ENCODE measurements at regions not wholly inside any gene's neighbourhood (a gene's known extent, or its start where the extent isn't known, plus 50 kb on each side); places are given as distances from the start of the nearest gene placed in this dataset.

GRCh38 chr6:126529637-126530362 is 189.9 kb downstream of the CENPW start:
- DNase-seq (ENCODE audit: low read depth) = no peak

- no peak for DNase-seq (ENCODE audit: low read depth)
Measured at GRCh38 chr6:126530775-126531174, 190.9 kb downstream of the CENPW start.

- DNase-seq (ENCODE audit: low read depth) = no peak
Measured at GRCh38 chr6:126531286-126531685, 191.4 kb downstream of the CENPW start.

DNA sequence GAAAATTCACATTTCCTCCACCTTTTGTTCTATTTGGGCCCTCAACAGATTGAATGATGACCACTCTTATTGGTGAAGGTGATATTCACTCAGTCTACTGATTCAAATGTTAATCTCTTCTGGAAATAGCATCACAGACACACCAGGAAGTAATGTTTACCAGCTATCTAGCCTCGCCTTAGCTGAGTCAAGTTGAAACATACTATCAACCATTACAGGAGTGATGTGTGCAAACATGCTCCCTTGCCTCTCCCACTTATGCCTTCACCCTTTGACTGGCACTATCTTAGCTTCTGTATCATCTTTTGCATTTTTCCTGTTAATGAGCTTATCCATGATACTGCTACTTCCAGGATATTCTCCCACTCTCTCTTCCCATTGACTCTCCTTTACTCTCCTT is 191.9 kb downstream of the CENPW start:
- DNase-seq (ENCODE audit: low read depth) = no peak

DNA sequence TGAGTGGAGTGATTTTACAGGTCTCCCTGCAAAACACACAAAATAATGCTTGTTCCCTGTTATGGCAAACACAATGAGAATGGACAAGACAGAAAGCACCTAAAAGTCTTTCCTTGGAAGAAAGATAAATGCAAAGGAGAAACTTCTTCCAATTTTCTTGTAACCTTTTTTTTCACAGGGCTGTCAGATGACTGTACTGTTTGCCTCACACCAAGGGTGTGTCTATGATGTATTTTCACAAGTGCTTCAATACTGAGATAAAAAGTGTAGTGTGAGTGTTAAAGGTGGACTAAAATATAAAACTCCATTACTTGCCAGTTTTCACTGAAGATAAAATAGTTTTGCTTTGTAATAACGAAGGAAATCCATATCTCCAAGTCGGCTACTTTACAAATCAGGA is 194.5 kb downstream of the CENPW start:
- no peak for DNase-seq (ENCODE audit: low read depth)

DNA sequence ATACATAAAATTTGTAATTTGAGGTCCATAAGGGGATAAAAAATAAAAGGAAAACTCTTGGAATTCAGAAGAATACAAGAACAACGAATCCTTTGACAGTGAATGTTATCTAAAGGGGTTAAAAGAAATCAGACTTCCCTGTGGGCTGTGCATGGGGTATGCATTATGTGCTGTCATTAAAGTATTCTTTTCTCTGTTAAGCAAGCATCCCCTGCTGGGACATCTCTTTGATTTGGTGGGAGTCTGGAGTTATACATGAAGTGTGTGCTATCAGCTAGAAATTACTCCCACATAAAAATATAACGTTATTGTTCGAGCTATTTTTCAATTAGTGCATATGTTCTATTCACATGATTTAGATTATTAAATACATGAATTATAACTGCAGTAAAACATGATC is 195.2 kb downstream of the CENPW start:
- no peak for DNase-seq (ENCODE audit: low read depth)

GRCh38 chr6:126535595-126535994 is 195.7 kb downstream of the CENPW start:
- no peak for DNase-seq (ENCODE audit: low read depth)

DNA sequence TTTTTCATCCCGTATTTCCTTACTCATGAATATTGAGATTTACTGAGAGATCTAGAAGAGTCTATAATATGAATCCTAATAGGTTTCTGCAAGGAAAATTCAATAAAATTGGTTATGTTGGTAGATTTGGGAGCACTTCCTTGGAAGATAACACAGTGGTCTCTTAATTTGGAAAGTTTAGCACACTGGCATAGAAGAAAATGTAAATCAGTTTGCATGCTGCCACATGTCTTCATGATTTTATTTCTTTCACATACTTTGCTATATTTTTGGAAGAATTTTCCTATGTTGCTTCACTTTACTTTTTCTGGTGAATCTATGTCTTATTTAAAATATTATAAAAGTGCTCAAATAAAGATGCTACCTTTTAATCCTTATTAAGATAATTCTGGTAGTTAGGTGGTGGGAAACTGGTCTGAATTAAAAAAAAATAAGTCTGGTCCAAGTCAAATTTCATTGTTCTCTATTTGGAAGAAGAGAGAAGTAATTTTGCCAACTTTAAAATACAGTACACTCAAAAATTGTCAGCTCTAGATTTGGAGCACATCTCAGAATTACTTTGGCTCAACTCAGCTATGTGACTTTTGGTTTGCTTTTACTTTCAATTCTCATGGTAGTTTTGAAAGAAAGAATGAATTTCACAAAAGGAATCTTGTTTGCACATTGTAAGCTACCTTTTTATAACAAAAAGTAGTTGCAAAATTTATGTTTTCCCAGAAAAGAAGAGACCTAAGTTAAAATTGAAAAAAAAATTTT is 197.3 kb downstream of the CENPW start:
- DNase-seq (ENCODE audit: low read depth) = no peak

- peak; percentile 24 for DNase-seq (ENCODE audit: low read depth)
Measured at GRCh38 chr6:126539022-126539421, 199.1 kb downstream of the CENPW start.

GRCh38 chr6:126540161-126540560 is 200.2 kb downstream of the CENPW start:
- DNase-seq (ENCODE audit: low read depth) = no peak

DNA sequence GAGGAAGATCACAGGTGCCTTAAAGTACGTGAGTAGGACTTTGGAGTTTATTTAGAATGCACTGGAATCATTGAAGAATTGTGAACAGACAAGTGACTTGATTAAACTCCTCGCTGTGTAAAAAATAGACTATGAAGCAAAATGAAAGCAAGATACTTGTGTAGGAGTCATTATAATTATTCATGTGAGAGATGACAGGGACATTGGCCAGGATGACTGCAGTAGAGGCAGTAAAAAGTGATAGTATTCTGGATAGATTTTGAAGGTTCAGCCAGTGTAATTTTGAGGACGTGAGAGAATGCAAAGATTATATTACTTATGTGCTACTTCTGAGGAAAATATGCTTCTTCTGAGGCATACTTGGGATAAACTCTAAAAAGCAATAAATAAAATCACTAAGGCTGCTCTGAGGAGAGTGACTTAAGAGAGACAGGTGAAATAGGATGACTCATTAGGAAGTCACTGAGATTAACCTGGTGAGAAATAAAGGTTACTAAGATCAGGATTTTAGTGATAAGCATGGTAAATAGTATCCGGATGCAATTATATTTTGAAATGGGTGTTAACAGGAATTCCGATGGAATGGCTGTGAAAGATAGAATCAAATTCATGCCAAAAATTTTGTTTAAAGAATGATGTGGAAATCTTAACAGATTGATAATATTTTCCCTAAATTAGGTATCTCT is 202.0 kb downstream of the CENPW start:
- no peak for DNase-seq (ENCODE audit: low read depth)

- no peak for DNase-seq (ENCODE audit: low read depth)
Measured at GRCh38 chr6:126546541-126547120, 206.7 kb downstream of the CENPW start.

DNA sequence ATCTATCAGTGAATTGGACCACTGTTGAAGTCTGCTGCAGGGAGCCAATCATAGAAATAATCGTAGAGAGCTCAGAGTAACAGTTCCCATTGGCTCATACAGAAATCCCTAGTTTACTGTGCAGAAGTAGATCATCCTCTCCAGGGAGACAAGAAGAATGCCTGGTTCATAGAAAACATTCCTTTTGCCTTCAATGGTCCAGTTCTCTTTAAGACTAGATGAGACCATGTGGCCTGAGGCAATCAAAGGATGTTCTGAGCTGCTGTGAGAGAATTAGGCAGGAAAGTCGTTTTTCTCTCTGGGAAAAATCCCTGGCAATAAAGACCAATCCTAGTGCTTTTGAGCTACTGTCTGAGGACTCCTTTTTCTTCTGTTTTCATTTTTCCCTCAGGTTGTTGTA is 208.4 kb downstream of the CENPW start:
- no peak for DNase-seq (ENCODE audit: low read depth)

DNA sequence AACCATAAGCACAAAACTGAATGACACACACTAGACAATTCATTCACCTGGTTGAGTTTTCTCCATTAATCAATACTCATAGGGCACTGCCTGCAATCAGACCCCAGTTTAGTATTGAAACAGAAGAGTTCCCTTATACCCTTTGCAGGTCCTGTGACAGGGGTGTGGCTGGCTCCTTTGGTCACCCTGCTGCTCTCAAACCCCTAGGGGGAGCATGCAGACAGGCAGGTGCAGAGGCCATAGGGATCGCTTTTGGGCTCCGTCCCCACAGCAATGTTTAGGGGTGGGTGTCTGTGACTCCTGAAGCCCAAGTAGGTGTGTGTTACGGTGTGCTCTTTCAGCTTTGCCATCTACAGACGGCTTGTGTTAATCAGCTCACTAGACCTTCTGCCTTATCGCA is 210.4 kb downstream of the CENPW start:
- no peak for DNase-seq (ENCODE audit: low read depth)

DNA sequence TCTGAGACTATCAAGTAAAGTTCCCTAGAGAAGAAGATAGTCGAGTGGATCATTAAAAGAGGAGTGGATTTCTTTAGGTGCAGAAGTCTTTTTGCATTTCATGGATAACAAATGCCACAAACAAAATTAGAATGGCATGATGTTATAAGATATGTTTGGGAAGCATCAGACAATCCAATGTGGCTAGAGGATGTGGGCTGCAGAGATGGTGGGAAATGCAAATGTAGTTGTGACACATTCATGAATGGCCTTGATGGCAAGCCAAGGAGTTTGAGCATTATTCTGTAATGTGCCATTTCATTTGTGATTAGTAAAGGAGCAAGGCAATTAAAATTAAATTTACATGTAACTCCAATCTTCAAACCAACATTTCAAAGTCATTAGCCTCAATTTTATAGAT is 211.9 kb downstream of the CENPW start:
- no peak for DNase-seq (ENCODE audit: low read depth)

GRCh38 chr6:126553854-126554253 is 213.9 kb downstream of the CENPW start:
- DNase-seq (ENCODE audit: low read depth) = no peak

DNA sequence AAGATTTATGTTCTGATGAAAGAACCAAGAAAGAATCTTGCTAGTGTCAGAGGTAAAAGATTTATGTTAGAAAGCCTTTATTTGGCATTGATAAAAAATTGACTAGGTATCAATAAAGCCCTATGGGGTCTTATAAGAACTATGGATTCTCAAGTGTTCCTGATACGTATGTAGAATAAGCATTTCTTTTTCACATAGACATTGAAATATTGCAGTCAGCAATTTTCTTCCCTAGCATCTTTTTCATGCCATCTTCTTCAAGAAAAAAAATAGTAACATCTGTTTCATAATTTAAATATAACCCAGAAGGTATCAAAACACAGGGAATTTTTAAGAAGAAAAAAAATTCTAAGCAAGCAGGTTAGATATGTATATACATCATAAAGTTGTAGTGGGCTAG is 230.6 kb downstream of the CENPW start:
- no peak for DNase-seq (ENCODE audit: low read depth)

- DNase-seq (ENCODE audit: low read depth) = no peak
Measured at GRCh38 chr6:126574301-126574700, 234.4 kb downstream of the CENPW start.

DNA sequence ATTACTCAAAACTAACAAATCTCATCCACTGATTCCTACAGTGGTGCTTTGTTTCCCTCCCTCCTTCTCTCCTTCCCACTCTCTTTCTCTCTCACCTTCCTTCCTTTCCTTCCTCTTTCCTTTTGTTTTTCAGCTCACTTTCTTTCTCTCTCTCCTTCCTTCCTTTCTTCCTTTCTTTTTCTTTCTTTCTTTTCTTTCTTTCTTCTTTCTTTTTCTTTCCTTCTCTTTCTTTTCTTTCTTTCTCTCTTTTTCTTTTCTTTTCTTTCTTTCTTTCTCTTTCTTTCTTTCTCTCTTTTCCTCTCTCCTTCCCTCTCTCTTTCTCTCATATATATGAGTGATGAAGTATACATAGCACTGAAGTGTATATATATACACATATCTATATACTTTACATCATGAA is 241.4 kb downstream of the CENPW start:
- DNase-seq (ENCODE audit: low read depth) = no peak

DNA sequence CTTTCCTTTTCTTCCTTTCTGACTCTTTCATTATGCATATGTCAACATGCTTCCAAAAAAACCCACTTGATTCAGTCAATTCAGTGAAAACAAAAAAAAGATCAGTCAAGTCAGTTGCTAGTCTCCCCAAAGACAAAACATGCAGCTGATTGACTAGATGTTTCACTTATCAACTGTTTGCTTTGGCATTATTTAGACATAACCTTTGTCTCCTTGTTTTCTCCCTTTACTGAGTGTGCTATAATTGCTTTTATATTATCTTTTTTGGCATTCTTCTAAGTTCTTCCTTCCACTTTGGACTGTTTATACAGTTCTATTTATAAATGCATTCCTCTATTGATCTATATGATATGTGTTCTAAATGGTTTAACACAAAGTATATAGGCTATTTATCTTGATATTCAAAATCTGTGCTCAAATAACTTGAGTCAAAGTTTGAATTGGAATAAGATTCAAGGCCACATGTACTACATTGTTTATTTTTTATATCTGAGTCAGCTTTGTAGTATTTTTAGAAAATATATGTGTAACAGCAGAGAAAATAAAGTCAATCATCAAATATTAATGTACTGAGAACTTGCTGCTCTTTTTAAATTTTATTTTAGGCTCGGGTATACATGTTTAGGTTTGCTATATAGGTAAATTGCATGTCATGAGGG is 260.5 kb downstream of the CENPW start:
- no peak for DNase-seq (ENCODE audit: low read depth)

DNA sequence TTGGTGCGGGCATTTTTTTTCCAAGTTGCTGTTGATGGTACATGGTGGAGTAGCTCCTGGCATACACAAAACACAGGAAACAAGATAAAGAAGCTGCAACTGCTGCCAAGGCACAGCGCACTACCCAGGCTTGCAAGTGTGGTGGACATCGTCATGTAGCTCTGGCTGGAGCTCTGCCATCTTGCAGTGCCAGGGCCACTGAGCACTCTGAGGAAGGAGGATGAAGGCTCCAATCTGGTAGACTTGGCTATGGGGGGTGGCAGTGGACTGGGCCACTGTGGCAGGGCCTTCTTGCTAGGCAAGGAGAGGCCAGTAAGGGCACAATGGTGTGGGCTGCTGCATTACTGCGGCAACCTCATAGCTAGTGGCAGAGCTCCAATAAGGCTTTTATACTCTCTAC is 263.5 kb downstream of the CENPW start:
- no peak for DNase-seq (ENCODE audit: low read depth)

DNA sequence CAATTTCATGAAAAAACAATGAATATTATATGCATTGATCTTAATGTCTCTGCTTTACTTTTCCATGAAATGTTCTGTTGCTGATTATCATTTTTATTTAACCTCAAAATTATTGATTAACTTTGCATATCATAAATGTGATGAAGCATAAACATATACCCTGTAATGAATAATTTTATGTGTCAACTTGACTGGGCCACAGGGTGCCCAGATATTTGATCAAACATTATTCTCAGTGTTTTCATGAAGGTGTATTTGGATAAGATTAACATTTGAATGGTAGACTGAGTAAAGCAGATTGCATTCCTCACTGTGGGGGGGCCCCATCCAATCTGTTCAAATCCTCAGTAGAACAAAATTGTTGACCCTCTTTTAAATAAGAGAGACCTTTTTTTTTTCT is 265.2 kb downstream of the CENPW start:
- no peak for DNase-seq (ENCODE audit: low read depth)
